Neural cell (in vitro differentiated cells): ENCODE measurements at regions not wholly inside any gene's neighbourhood (a gene's known extent, or its start where the extent isn't known, plus 50 kb on each side); places are given as distances from the start of the nearest gene placed in this dataset.

Experiments
- H2AFZ ChIP-seq: fragments of 200-600, 300-800 bp; sonication (generic), shearing (Covaris generic); 2 replicates; pipeline ENCODE4 v1.6.0; 2014; ENCODE audit warnings: low read depth, mild to moderate bottlenecking, antibody characterized with exemption, low read length, moderate library complexity
- H3F3A ChIP-seq: fragments of 200-600 bp; shearing (Covaris generic); 2 replicates; pipeline ENCODE4 v1.6.1; 2016; ENCODE audit warnings: mild to moderate bottlenecking, moderate library complexity, mixed read lengths, antibody characterized with exemption, low read length; ENCODE audit not compliant: insufficient read depth, poor library complexity, severe bottlenecking
- H3K27ac ChIP-seq: fragments of 200-600, 300-800 bp; sonication (generic), shearing (Covaris generic); 2 replicates; pipeline ENCODE4 v1.5.1; 2014; ENCODE audit warnings: mild to moderate bottlenecking, low read length, moderate library complexity
- H3K27me3 ChIP-seq: fragments of 300-800, 200-600 bp; sonication (generic), shearing (Covaris generic); 2 replicates; pipeline ENCODE4 v1.6.0; 2014; ENCODE audit warnings: mild to moderate bottlenecking, low read depth, low read length, moderate library complexity; ENCODE audit not compliant: insufficient read depth
- H3K36me3 ChIP-seq: fragments of 300-800, 200-600 bp; sonication (generic), shearing (Covaris generic); 2 replicates; pipeline ENCODE4 v1.5.1; 2014; ENCODE audit warnings: mild to moderate bottlenecking, antibody characterized with exemption, low read length, moderate library complexity; ENCODE audit not compliant: insufficient read depth
- H3K4me2 ChIP-seq: fragments of 300-800, 200-600 bp; sonication (generic), shearing (Covaris generic); 2 replicates; pipeline ENCODE4 v1.6.0; 2014; ENCODE audit warnings: mild to moderate bottlenecking, low read length
- H3K4me3 ChIP-seq: fragments of 300-800, 200-600 bp; sonication (generic), shearing (Covaris generic); 2 replicates; pipeline ENCODE4 v1.5.1; 2014; ENCODE audit warnings: mild to moderate bottlenecking, low read length, moderate library complexity
- H3K79me2 ChIP-seq: fragments of 200-600 bp; shearing (Covaris generic); replicated peaks from 2 replicates; pipeline ENCODE4 v1.6.0; 2014; ENCODE audit warnings: mild to moderate bottlenecking, low read length, moderate library complexity; ENCODE audit not compliant: insufficient read depth
- H3K9ac ChIP-seq: fragments of 300-800, 200-600 bp; sonication (generic), shearing (Covaris generic); 2 replicates; pipeline ENCODE4 v1.6.1; 2016; ENCODE audit warnings: mild to moderate bottlenecking, low read length, mixed read lengths
- H3K9me2 ChIP-seq: fragments of 200-600 bp; shearing (Covaris generic); 2 replicates; pipeline ENCODE4 v1.6.1; 2016; ENCODE audit warnings: mild to moderate bottlenecking, low read length, mixed read lengths; ENCODE audit not compliant: insufficient read depth
- H3K9me3 ChIP-seq: fragments of 200-600, 300-800 bp; sonication (generic), shearing (Covaris generic); 2 replicates; pipeline ENCODE4 v1.6.1; 2016; ENCODE audit warnings: mild to moderate bottlenecking, mixed run types, low read length, moderate library complexity, mixed read lengths
- H4K20me1 ChIP-seq: fragments of 200-600 bp; shearing (Covaris generic); 2 replicates; pipeline ENCODE4 v1.6.1; 2016; ENCODE audit warnings: mild to moderate bottlenecking, mixed run types; ENCODE audit not compliant: insufficient read depth
- EP300 ChIP-seq: fragments of 450-650 bp; conservative IDR thresholded peaks from 2 replicates; pipeline ENCODE4 v1.6.1; 2014; ENCODE audit warnings: antibody characterized with exemption, mild to moderate bottlenecking, moderate library complexity; ENCODE audit not compliant: poor library complexity, severe bottlenecking
- EZH2 ChIP-seq: fragments of 200-600, 300-800 bp; shearing (Covaris generic), sonication (generic); IDR thresholded peaks from 2 replicates; pipeline ENCODE4 v1.6.1; 2014; ENCODE audit warnings: antibody characterized with exemption, low read length, borderline replicate concordance, mild to moderate bottlenecking; ENCODE audit not compliant: insufficient read depth, poor library complexity, severe bottlenecking
- MXI1 ChIP-seq: fragments of 450-650 bp; conservative IDR thresholded peaks from 2 replicates; pipeline ENCODE4 v1.6.1; 2014; ENCODE audit warnings: antibody characterized with exemption, mild to moderate bottlenecking; ENCODE audit not compliant: poor library complexity, severe bottlenecking
- POLR2AphosphoS5 ChIP-seq: IDR thresholded peaks from 2 replicates; pipeline ENCODE4 v1.6.1; 2012
- RAD21 ChIP-seq: fragments of 450-650 bp; conservative IDR thresholded peaks from 2 replicates; pipeline ENCODE4 v1.6.1; 2014; ENCODE audit warnings: antibody characterized with exemption, mild to moderate bottlenecking, moderate library complexity
- SMC3 ChIP-seq: fragments of 450-650 bp; conservative IDR thresholded peaks from 2 replicates; pipeline ENCODE4 v1.6.1; 2014; ENCODE audit warnings: antibody characterized with exemption, mild to moderate bottlenecking, moderate library complexity; ENCODE audit not compliant: poor library complexity
- TAF1 ChIP-seq: IDR thresholded peaks from 2 replicates; pipeline ENCODE4 v1.6.1; 2012; ENCODE audit warnings: low read depth
- TF ChIP-seq, protein P1 (sequence below): IDR thresholded peaks from 2 replicates; pipeline ENCODE4 v1.6.1; 2012; ENCODE audit warnings: borderline replicate concordance
- TF ChIP-seq, protein P2 (sequence below): fragments of 450-650 bp; IDR thresholded peaks from 2 replicates; pipeline ENCODE4 v1.5.1; 2014; ENCODE audit warnings: antibody characterized with exemption, mild to moderate bottlenecking, moderate library complexity; ENCODE audit not compliant: poor library complexity, severe bottlenecking

DNA sequence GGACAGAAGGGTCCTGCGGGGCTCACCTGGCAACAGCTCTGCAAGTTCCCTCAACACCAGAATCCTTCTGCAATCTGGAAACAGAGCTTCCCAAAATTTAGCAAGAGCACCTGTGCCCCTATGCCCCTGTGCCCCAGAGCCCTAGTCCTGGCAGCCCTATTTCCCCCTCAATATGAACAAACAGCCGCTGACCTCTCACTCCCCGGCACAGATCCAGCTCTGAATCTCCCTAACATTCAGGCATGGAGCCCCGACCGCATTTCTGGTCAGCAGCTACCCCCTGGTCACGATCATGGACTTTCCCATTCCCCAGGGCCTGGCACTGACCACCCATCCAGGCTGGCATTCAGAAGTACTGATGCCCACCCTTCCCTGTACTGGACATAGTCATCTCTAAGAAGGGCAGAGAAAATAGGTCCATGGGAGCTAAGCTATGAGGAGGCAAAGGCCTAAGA lies 110.8 kb upstream of the SMURF2 start:
- Histone ChIP-seq H3F3A (no peaks in the 10 kb centered on the region), H3K9me2 (no peaks in the 10 kb centered on the region), H3K27ac (no peak overlapping the region), H3K27me3 (peaks cover 14% of the 10 kb centered on the region), H2AFZ (no peak overlapping the region), H3K36me3 (no peaks in the 10 kb centered on the region), H4K20me1 (no peaks in the 10 kb centered on the region), H3K4me2 (no peak overlapping the region), H3K4me3 (no peak overlapping the region), H3K9ac (no peak overlapping the region), H3K9me3 (no peaks in the 10 kb centered on the region), H3K79me2 (no peaks in the 10 kb centered on the region)
- no peak for TF ChIP-seq MXI1

DNA sequence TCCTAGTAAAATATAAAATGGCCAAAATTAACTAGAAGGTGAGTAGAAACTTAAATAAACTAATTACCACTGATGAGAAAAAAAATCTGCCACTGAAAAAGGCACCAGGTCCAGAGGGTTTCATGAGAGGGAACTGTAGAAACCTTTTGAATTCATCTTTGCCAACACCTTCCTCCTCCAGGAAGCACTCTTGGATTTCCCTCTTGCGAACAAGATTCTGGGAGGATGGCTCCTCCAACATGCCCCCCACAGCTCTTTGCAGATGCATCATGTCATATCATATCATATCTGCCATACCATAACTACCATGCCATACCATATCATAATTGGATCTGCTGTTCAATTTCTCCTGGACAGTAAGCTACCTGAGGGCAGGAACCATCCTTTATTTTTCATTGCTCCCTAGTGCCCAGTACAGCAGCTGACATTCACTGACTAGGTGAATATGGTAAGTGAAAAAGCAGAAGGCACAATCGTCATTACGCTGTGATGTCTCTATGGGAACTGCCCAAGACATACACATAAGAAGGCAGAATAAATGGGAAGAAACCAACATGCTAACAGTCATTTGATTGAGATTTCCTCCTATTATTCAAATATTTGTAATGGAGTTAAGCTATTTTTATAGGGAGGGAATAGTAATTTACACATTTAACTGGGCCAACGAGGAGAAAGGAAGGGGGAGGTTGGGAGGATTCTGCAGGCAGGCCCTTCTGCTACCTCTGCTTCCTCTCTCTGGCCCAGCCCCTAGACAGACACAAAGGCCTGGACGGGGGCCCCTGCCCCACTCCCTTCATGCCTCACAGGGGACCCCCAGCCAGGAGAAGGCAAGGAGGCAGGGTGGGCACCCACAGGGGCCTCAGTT lies 110.1 kb upstream of the SMURF2 start:
- no peak overlapping the region for H2AFZ ChIP-seq

More for the DNA sequence above, 110.1 kb upstream of the SMURF2 start:
- Histone ChIP-seq H3F3A (no peaks in the 10 kb centered on the region), H3K4me3 (no peak overlapping the region), H3K27ac (no peak overlapping the region), H3K79me2 (no peaks in the 10 kb centered on the region), H4K20me1 (no peaks in the 10 kb centered on the region), H3K9ac (no peak overlapping the region), H3K36me3 (no peaks in the 10 kb centered on the region), H3K9me2 (no peaks in the 10 kb centered on the region), H3K27me3 (peaks cover 8% of the 10 kb centered on the region), H3K4me2 (no peak overlapping the region), H3K9me3 (no peaks in the 10 kb centered on the region)
- TF ChIP-seq SMC3, result no peak
- TF ChIP-seq, protein P1, sequence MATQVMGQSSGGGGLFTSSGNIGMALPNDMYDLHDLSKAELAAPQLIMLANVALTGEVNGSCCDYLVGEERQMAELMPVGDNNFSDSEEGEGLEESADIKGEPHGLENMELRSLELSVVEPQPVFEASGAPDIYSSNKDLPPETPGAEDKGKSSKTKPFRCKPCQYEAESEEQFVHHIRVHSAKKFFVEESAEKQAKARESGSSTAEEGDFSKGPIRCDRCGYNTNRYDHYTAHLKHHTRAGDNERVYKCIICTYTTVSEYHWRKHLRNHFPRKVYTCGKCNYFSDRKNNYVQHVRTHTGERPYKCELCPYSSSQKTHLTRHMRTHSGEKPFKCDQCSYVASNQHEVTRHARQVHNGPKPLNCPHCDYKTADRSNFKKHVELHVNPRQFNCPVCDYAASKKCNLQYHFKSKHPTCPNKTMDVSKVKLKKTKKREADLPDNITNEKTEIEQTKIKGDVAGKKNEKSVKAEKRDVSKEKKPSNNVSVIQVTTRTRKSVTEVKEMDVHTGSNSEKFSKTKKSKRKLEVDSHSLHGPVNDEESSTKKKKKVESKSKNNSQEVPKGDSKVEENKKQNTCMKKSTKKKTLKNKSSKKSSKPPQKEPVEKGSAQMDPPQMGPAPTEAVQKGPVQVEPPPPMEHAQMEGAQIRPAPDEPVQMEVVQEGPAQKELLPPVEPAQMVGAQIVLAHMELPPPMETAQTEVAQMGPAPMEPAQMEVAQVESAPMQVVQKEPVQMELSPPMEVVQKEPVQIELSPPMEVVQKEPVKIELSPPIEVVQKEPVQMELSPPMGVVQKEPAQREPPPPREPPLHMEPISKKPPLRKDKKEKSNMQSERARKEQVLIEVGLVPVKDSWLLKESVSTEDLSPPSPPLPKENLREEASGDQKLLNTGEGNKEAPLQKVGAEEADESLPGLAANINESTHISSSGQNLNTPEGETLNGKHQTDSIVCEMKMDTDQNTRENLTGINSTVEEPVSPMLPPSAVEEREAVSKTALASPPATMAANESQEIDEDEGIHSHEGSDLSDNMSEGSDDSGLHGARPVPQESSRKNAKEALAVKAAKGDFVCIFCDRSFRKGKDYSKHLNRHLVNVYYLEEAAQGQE, result no peak
- TF ChIP-seq MXI1, result no peak
- TF ChIP-seq RAD21, result no peak
- TF ChIP-seq POLR2AphosphoS5, result no peak
- TF ChIP-seq TAF1, result no peak
- no peak for TF ChIP-seq EP300
- TF ChIP-seq, protein P2, sequence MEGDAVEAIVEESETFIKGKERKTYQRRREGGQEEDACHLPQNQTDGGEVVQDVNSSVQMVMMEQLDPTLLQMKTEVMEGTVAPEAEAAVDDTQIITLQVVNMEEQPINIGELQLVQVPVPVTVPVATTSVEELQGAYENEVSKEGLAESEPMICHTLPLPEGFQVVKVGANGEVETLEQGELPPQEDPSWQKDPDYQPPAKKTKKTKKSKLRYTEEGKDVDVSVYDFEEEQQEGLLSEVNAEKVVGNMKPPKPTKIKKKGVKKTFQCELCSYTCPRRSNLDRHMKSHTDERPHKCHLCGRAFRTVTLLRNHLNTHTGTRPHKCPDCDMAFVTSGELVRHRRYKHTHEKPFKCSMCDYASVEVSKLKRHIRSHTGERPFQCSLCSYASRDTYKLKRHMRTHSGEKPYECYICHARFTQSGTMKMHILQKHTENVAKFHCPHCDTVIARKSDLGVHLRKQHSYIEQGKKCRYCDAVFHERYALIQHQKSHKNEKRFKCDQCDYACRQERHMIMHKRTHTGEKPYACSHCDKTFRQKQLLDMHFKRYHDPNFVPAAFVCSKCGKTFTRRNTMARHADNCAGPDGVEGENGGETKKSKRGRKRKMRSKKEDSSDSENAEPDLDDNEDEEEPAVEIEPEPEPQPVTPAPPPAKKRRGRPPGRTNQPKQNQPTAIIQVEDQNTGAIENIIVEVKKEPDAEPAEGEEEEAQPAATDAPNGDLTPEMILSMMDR, result no peak
- no peak for TF ChIP-seq EZH2
